ENCODE measurements at regions not wholly inside any gene's neighbourhood (a gene's known extent, or its start where the extent isn't known, plus 50 kb on each side); places are given as distances from the start of the nearest gene placed in this dataset.
A peak's percentile ranks its signal among the peaks of the same experiment; 100 is the strongest.

GRCh38 chr3:134302674-134303073 lies 52.0 kb upstream of the RYK start:
- peak; percentile 5 for DNase-seq

GRCh38 chr3:134300520-134300919 lies 49.9 kb upstream of the RYK start:
- no peak for DNase-seq

All from NCI-H774 (cell line).